HCT116 (cell line): ENCODE measurements at regions not wholly inside any gene's neighbourhood (a gene's known extent, or its start where the extent isn't known, plus 50 kb on each side); places are given as distances from the start of the nearest gene placed in this dataset.
"Not testable (repeated sequence)": the region's sequence is repeated elsewhere in the genome, so short reads cannot be mapped to it uniquely, and the experiment has no call there.

Experiments used
- ATAC-seq: fragments of 200-7000 bp; cut with Tn5 transposase; 2 replicates; pipeline ENCODE4 v1.9.1; 2020; ENCODE audit warnings: mild to moderate bottlenecking, moderate library complexity
- BruUV-seq: library from RNA; stranded (reverse); fragments of 400-500 nt; replicated peaks from 2 replicates; lab custom pipeline; 2021; lab: Mats Ljungman, UMichigan
- CTCF ChIA-PET: fragments of 300-600 bp; sonication (Branson Sonifier 250); formaldehyde crosslinking; loops from one replicate; lab custom pipeline; 2021; ENCODE audit warnings: antibody characterized with exemption; lab: Charles Lee
- POLR2A ChIA-PET: fragments of 300-600, 350-600 bp; sonication (Branson Sonifier 250); formaldehyde crosslinking; loops from one replicate; lab custom pipeline; 2021; ENCODE audit warnings: antibody characterized with exemption; lab: Charles Lee
- RAD21 ChIA-PET, 2 experiments: fragments of 300-600 bp; sonication (Branson Sonifier 250); formaldehyde crosslinking; loops; one replicate each; lab custom pipeline; 2023; ENCODE audit warnings: low total read pairs in 2 of 2; ENCODE audit not compliant: uncharacterized antibody in 2 of 2, unreplicated experiment in 2 of 2, low non-redundant PET in 1 of 2; lab: Charles Lee
- DNase-seq: peaks from one replicate; pipeline ENCODE4 v3.0.0-alpha.2; 2010; ENCODE audit warnings: low read depth, low spot score
- H2AFZ ChIP-seq: fragments of 200-600 bp; shearing (Covaris generic), sonication (generic); 2 replicates; pipeline ENCODE4 v1.6.1; 2017; ENCODE audit warnings: low read depth, mixed run types, mixed read lengths, antibody characterized with exemption, low read length; ENCODE audit not compliant: poor library complexity, severe bottlenecking
- H3K27ac ChIP-seq: 2 replicates; pipeline ENCODE4 v1.5.1; 2012; ENCODE audit warnings: low read depth, low read length
- H3K27me3 ChIP-seq: fragments of 200-600 bp; sonication (generic); 2 replicates; pipeline ENCODE4 v1.6.1; 2016; ENCODE audit warnings: mixed run types, low read length, mixed read lengths; ENCODE audit not compliant: insufficient read depth
- H3K36me3 ChIP-seq, 2 experiments: fragments of 200-500 bp in 1 of 2; fragments of 200-600 bp in 1 of 2; sonication (Bioruptor generic) in 1 of 2; sonication (generic) in 1 of 2; 2 replicates each; pipeline versions ENCODE4 v1.5.1 to v1.6.1; 2014 to 2016; ENCODE audit warnings: low read length in 2 of 2, inconsistent platforms in 1 of 2, mixed read lengths in 1 of 2, mixed run types in 1 of 2; ENCODE audit not compliant: insufficient read depth in 2 of 2, control insufficient read depth in 1 of 2
- H3K4me1 ChIP-seq, 2 experiments: fragments of 200-600 bp in 1 of 2; sonication (generic) in 1 of 2; 2 replicates each; pipeline versions ENCODE4 v1.5.1 to v1.6.1; 2012 to 2017; ENCODE audit warnings: low read length in 2 of 2, inconsistent platforms in 1 of 2, mild to moderate bottlenecking in 1 of 2, mixed read lengths in 1 of 2, mixed run types in 1 of 2, moderate library complexity in 1 of 2; ENCODE audit not compliant: insufficient read depth in 2 of 2, control insufficient read depth in 1 of 2
- H3K4me2 ChIP-seq: fragments of 200-600 bp; sonication (generic); 2 replicates; pipeline ENCODE4 v1.6.1; 2017; ENCODE audit warnings: mixed run types, low read length, mixed read lengths
- H3K4me3 ChIP-seq, 2 experiments: fragments of 200-600 bp in 1 of 2; sonication (generic) in 1 of 2; replicated peaks in 1 of 2; 2 replicates each; pipeline ENCODE4 v1.5.1; 2011 to 2016; ENCODE audit warnings: low read length in 2 of 2, control low read depth in 1 of 2, low read depth in 1 of 2, mild to moderate bottlenecking in 1 of 2, mixed read lengths in 1 of 2, mixed run types in 1 of 2
- H3K79me2 ChIP-seq: fragments of 200-600 bp; sonication (generic); 2 replicates; pipeline ENCODE4 v1.6.1; 2017; ENCODE audit warnings: mild to moderate bottlenecking, mixed run types, low read length, moderate library complexity, mixed read lengths; ENCODE audit not compliant: insufficient read depth
- H3K9ac ChIP-seq: fragments of 200-600 bp; sonication (generic); 2 replicates; pipeline ENCODE4 v1.6.1; 2016; ENCODE audit warnings: low read length, mixed read lengths
- H3K9me2 ChIP-seq: fragments of 200-600 bp; sonication (generic), shearing (Covaris generic); 2 replicates; pipeline ENCODE4 v1.6.1; 2017; ENCODE audit warnings: mixed run types, mild to moderate bottlenecking, moderate library complexity; ENCODE audit not compliant: insufficient read depth
- H3K9me3 ChIP-seq, 2 experiments: fragments of 200-500 bp in 1 of 2; fragments of 200-600 bp in 1 of 2; sonication (Bioruptor generic) in 1 of 2; sonication (generic) in 1 of 2; 2 replicates each; pipeline ENCODE4 v1.6.1; 2014 to 2017; ENCODE audit warnings: low read length in 2 of 2, mixed read lengths in 2 of 2, inconsistent platforms in 1 of 2, low read depth in 1 of 2, mild to moderate bottlenecking in 1 of 2, mixed run types in 1 of 2, moderate library complexity in 1 of 2; ENCODE audit not compliant: control insufficient read depth in 1 of 2, insufficient read depth in 1 of 2
- H4K20me1 ChIP-seq: fragments of 200-600 bp; sonication (generic), shearing (Covaris generic); 2 replicates; pipeline ENCODE4 v1.6.1; 2017; ENCODE audit warnings: mixed run types, mild to moderate bottlenecking, moderate library complexity; ENCODE audit not compliant: insufficient read depth
- ATF3 ChIP-seq: IDR thresholded peaks from 2 replicates; pipeline ENCODE4 v1.6.1; 2012
- intact Hi-C: fragments of 100-400 bp; cut with micrococcal nuclease; formaldehyde crosslinking; loops from 2 replicates; pipeline ENCODE4 v1.10.0; 2022

- Histone ChIP-seq H3K79me2 (no peaks in the 10 kb centered on the region), H3K27me3 (no peaks in the 10 kb centered on the region), H3K27ac (no peak overlapping the region), H4K20me1 (no peaks in the 10 kb centered on the region), H3K9ac (no peak overlapping the region), H3K36me3 (no peaks in the 10 kb centered on the region), H3K4me1 (no peaks in the 10 kb centered on the region), H3K4me2 (no peak overlapping the region), H2AFZ (no peak overlapping the region), H3K4me3 (no peak overlapping the region), H3K9me2 (no peaks in the 10 kb centered on the region), H3K9me3 (no peaks in the 10 kb centered on the region)
- no peak for TF ChIP-seq ATF3
- POLR2A ChIA-PET: no interaction called here
- no peak for DNase-seq
- no TSS peak for BruUV-seq
- CTCF ChIA-PET: no interaction called here
- RAD21 ChIA-PET: no interaction called here
- no peak for ATAC-seq
- intact Hi-C loops: no loop called here
These were observed 216.8 kb upstream of the CXADR start for GRCh38 chr21:17295997-17296396.

- H3K9me3 ChIP-seq, H3K36me3 ChIP-seq, H3K79me2 ChIP-seq, intact Hi-C loops, H3K27me3 ChIP-seq, POLR2A ChIA-PET, H3K9me2 ChIP-seq, H3K4me1 ChIP-seq, RAD21 ChIA-PET, H2AFZ ChIP-seq, CTCF ChIA-PET, ATAC-seq, H3K4me2 ChIP-seq, H4K20me1 ChIP-seq, BruUV-seq, H3K4me3 ChIP-seq, H3K9ac ChIP-seq, DNase-seq, H3K27ac ChIP-seq: not testable (repeated sequence)
These were observed 213.3 kb upstream of the CXADR start for GRCh38 chr21:17299576-17299975.

GRCh38 chr21:17327715-17328114 is 185.1 kb upstream of the CXADR start:
- H3K9ac ChIP-seq, intact Hi-C loops, H3K4me3 ChIP-seq, H3K4me1 ChIP-seq, POLR2A ChIA-PET, H4K20me1 ChIP-seq, ATAC-seq, H3K27ac ChIP-seq, H3K9me3 ChIP-seq, H3K4me2 ChIP-seq, DNase-seq, BruUV-seq, H3K36me3 ChIP-seq, H3K79me2 ChIP-seq, CTCF ChIA-PET, H3K9me2 ChIP-seq, H2AFZ ChIP-seq, RAD21 ChIA-PET, H3K27me3 ChIP-seq: not testable (repeated sequence)
